ENCODE measurements at regions not wholly inside any gene's neighbourhood (a gene's known extent, or its start where the extent isn't known, plus 50 kb on each side); places are given as distances from the start of the nearest gene placed in this dataset.

DNA sequence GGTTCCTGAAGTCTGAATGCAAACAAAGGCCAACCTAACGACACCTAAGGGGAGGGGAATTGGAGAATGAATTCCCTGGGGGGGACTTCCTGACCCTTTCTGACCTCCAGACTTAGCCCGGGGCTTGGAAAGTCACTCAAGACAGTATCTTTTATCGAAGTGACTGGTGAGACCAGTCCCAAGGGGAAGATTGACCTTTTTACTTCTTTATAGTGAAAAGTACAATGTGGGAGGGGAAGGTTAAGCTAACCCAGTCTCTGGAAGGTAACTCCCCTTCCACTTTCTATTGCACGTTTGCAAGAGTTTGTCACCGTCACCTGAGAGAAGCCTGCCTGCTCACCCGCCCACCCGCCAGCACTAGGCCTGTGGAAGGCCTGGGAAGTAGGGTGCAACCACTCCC lies 111.9 kb downstream of the EFNB2 start:
- intact Hi-C loops (cut with DNase I; ENCODE audit: low total_unique reads) = no loop called here
- no peak for DNase-seq

DNA sequence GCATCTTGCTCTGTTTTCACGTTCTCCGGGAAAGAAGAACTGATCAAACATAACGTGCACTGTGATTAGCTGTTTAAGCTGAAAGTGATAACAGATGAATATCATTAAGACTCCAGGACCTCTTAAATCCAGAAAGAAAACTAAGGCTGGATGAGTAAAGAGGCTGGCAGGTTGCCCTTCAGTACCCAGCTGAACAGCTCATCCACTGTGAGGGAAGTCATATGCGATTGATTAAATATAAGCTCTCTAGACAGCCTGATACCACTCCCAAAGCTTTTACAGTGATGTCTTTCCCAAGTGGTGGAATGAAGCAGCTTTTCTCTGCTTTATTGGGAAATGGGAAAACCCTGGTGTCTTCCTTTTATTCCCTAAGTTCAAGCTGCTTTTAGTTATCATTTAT lies 116.9 kb downstream of the EFNB2 start:
- Histone ChIP-seq H3K27me3 (no peaks in the 10 kb centered on the region), H3K27ac (no peak overlapping the region), H3K9me3 (no peaks in the 10 kb centered on the region), H3K36me3 (ENCODE audit: low read depth, missing control alignments) (no peaks in the 10 kb centered on the region), H3K4me3 (no peak overlapping the region), H3K4me1 (no peaks in the 10 kb centered on the region)
- no peak for TF ChIP-seq POLR2A (IDR thresholded peaks at IDR 0.05)
- TF ChIP-seq, protein P1, sequence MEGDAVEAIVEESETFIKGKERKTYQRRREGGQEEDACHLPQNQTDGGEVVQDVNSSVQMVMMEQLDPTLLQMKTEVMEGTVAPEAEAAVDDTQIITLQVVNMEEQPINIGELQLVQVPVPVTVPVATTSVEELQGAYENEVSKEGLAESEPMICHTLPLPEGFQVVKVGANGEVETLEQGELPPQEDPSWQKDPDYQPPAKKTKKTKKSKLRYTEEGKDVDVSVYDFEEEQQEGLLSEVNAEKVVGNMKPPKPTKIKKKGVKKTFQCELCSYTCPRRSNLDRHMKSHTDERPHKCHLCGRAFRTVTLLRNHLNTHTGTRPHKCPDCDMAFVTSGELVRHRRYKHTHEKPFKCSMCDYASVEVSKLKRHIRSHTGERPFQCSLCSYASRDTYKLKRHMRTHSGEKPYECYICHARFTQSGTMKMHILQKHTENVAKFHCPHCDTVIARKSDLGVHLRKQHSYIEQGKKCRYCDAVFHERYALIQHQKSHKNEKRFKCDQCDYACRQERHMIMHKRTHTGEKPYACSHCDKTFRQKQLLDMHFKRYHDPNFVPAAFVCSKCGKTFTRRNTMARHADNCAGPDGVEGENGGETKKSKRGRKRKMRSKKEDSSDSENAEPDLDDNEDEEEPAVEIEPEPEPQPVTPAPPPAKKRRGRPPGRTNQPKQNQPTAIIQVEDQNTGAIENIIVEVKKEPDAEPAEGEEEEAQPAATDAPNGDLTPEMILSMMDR (IDR thresholded peaks at IDR 0.05) = no peak
- 70 to 78% methylated on average over 4 of the region's 4 CpGs for WGBS, 2 donors
- intact Hi-C loops (cut with DNase I; ENCODE audit: low total_unique reads) = no loop called here
- no peak for DNase-seq

More for the DNA sequence above, 111.9 kb downstream of the EFNB2 start:
- no peaks in the 10 kb centered on the region for H3K9me3 ChIP-seq
- H3K36me3 ChIP-seq (ENCODE audit: low read depth, missing control alignments) = no peaks in the 10 kb centered on the region
- 72 to 81% methylated on average over 7 of the region's 7 CpGs for WGBS, 2 donors
- H3K4me3 ChIP-seq = no peak overlapping the region
- H3K27me3 ChIP-seq = no peaks in the 10 kb centered on the region
- H3K27ac ChIP-seq = no peak overlapping the region
- H3K4me1 ChIP-seq = no peaks in the 10 kb centered on the region
- no peak for TF ChIP-seq POLR2A (IDR thresholded peaks at IDR 0.05)
- TF ChIP-seq, protein P1 (IDR thresholded peaks at IDR 0.05) = no peak

DNA sequence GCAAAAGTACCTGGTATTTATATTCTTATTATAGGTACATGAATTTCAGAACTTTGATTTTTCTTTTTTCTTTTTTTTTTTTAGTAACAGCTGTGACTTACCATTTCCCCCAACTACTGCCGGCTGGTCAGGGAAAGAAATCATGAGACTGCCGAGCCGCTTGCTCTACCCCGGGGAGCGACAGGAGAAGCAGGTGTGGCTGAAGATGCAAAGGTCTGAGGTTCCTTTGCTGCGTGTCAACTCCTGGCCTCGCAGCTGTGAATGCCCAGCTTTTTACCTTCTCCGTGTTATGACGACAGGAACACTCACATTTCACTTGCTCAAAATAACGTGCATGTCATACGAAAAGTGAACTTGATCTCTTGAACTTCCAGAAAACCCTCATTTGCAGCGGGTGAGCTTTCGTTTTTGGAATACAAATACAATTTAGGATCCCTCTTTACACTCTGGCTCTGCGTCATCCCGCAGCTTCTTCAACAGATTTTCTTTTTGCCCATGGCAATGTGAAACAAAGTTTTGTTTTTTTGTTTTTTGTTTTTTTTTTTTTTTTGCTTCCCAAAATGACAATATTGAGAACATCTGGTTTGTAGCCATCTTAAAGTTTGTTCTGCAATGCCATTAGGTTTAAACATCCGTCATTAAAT lies 117.9 kb downstream of the EFNB2 start:
- H3K4me3 ChIP-seq = no peak overlapping the region
- TF ChIP-seq, protein P1 (IDR thresholded peaks at IDR 0.05) = no peak
- no peak for TF ChIP-seq POLR2A (IDR thresholded peaks at IDR 0.05)
- intact Hi-C loops (cut with DNase I; ENCODE audit: low total_unique reads) = no loop called here
- DNase-seq = no peak
- H3K27me3 ChIP-seq = no peaks in the 10 kb centered on the region
- no peaks in the 10 kb centered on the region for H3K36me3 ChIP-seq (ENCODE audit: low read depth, missing control alignments)
- no peaks in the 10 kb centered on the region for H3K9me3 ChIP-seq
- H3K27ac ChIP-seq = no peak overlapping the region
- no peaks in the 10 kb centered on the region for H3K4me1 ChIP-seq
- 48 to 67% methylated on average over 16 of the region's 16 CpGs for WGBS, 2 donors

DNA sequence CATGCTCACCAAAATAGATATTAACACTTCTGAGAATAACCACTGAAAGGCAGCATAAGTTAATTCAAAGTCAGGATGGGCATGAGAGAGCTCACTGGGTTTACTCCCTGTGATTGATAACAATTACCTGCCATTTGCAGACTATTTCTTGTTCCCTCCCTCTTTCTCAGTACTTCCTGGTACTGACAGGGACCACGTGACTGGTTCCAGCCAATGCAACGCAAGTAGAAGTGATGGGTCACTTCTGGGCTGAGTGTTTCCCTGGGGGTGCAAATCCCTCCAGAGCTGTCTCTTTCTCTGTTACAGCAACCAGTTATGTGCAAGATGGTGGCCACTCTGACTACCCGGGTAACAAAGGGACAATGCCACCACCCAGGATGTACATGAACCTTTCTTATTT lies 118.8 kb downstream of the EFNB2 start:
- TF ChIP-seq, protein P1 (IDR thresholded peaks at IDR 0.05) = no peak
- TF ChIP-seq POLR2A (IDR thresholded peaks at IDR 0.05) = no peak
- DNase-seq = peak; percentile 54
- H3K9me3 ChIP-seq = no peaks in the 10 kb centered on the region
- no peaks in the 10 kb centered on the region for H3K36me3 ChIP-seq (ENCODE audit: low read depth, missing control alignments)
- WGBS, 2 donors = 60 to 69% methylated on average over 3 of the region's 3 CpGs
- H3K27me3 ChIP-seq = no peaks in the 10 kb centered on the region
- H3K4me1 ChIP-seq = no peaks in the 10 kb centered on the region
- intact Hi-C loops (cut with DNase I; ENCODE audit: low total_unique reads) = no loop called here
- no peak overlapping the region for H3K27ac ChIP-seq
- H3K4me3 ChIP-seq = no peak overlapping the region

DNA sequence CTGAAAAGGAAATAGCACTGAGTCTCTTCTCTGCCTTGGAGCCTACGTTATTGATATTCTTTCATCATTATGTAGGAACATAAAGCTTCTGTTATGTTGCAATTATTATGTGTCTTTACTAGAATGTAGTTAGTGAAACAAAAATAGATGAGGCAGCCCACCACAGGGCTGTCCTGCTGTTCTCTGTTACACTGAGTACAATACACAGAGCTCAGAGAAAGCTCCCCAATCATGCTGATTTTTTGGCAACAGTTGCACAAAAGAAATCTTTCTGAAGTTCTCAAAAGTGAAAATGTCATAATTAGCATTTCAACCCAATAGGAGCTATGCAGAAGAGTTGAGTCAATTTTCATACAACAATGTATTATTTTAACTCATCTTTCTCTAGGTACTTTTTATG lies 119.5 kb downstream of the EFNB2 start:
- no peak overlapping the region for H3K27ac ChIP-seq
- WGBS, 2 donors = 36 to 38% methylated on average over 1 of the region's 1 CpG
- no peaks in the 10 kb centered on the region for H3K36me3 ChIP-seq (ENCODE audit: low read depth, missing control alignments)
- intact Hi-C loops (cut with DNase I; ENCODE audit: low total_unique reads) = no loop called here
- no peaks in the 10 kb centered on the region for H3K9me3 ChIP-seq
- DNase-seq = no peak
- H3K4me1 ChIP-seq = no peaks in the 10 kb centered on the region
- H3K27me3 ChIP-seq = no peaks in the 10 kb centered on the region
- no peak for TF ChIP-seq POLR2A (IDR thresholded peaks at IDR 0.05)
- TF ChIP-seq, protein P1 (IDR thresholded peaks at IDR 0.05) = no peak
- H3K4me3 ChIP-seq = no peak overlapping the region
